Prostate gland (tissue), 2 donors: ENCODE measurements at regions not wholly inside any gene's neighbourhood (a gene's known extent, or its start where the extent isn't known, plus 50 kb on each side); places are given as distances from the start of the nearest gene placed in this dataset.

Experiments used
- POLR2A ChIP-seq: fragments of 450-650 bp; IDR thresholded peaks from one replicate; pipeline ENCODE4 v1.6.1; 2016; ENCODE audit warnings: antibody characterized with exemption, mild to moderate bottlenecking
- TF ChIP-seq, protein P1 (sequence below), 4 experiments: fragments of 200-600 bp in 2 of 4; fragments of 450-650 bp in 2 of 4; sonication (generic) in 2 of 4; IDR thresholded peaks; 1 replicate in 3 of 4; 2 replicates in 1 of 4; pipeline ENCODE4 v1.5.1; 2016 to 2019; ENCODE audit warnings: antibody characterized with exemption in 4 of 4, mild to moderate bottlenecking in 2 of 4, moderate library complexity in 2 of 4

DNA sequence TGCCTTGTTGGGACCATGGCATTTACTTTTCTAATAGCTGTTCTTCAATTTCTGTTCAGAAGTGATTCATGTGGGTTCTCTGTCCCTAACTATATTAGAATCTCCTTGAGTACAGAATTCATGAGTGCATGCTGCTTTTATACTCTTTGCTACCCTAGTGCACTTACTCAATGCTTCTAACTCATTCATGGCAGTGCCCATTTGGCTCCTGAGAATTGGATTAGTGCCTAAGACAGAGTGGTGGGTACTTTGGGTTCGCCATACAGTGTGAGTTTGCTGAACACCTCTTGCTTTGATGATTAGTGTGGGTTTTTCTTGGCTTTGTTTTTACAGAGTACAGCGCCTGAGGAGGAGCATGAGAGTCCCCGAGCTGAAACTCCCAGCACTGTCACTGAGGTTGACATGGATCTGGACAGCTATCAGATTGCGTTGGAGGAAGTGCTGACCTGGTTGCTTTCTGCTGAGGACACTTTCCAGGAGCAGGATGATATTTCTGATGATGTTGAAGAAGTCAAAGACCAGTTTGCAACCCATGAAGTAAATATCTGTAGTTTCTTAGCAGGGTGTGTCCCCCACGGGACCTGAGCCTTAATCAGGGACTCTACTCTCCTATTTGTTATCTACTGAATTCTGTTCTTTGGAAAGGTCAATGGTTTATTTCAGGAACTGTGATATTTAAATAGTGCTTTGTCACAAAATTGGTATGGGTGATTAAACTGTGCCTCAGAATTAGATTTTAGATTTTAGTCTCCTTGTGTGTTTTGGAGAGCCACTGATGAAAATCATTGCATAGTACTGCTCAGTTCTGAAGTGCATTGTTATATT is 150.7 kb downstream of the UTRN start:
- TF ChIP-seq, protein P1, sequence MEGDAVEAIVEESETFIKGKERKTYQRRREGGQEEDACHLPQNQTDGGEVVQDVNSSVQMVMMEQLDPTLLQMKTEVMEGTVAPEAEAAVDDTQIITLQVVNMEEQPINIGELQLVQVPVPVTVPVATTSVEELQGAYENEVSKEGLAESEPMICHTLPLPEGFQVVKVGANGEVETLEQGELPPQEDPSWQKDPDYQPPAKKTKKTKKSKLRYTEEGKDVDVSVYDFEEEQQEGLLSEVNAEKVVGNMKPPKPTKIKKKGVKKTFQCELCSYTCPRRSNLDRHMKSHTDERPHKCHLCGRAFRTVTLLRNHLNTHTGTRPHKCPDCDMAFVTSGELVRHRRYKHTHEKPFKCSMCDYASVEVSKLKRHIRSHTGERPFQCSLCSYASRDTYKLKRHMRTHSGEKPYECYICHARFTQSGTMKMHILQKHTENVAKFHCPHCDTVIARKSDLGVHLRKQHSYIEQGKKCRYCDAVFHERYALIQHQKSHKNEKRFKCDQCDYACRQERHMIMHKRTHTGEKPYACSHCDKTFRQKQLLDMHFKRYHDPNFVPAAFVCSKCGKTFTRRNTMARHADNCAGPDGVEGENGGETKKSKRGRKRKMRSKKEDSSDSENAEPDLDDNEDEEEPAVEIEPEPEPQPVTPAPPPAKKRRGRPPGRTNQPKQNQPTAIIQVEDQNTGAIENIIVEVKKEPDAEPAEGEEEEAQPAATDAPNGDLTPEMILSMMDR (IDR thresholded peaks at IDR 0.05), result no peak
- TF ChIP-seq POLR2A, result no peak
